IMR-90 (cell line): ENCODE measurements at regions not wholly inside any gene's neighbourhood (a gene's known extent, or its start where the extent isn't known, plus 50 kb on each side); places are given as distances from the start of the nearest gene placed in this dataset.

Source experiments
- ATAC-seq: fragments of 200-7000 bp; cut with Tn5 transposase; 2 replicates; pipeline ENCODE4 v1.9.1; 2020; ENCODE audit warnings: low read depth, mild to moderate bottlenecking, moderate library complexity
- BruUV-seq: library from RNA; stranded (reverse); fragments of 400-500 nt; replicated peaks from 2 replicates; lab custom pipeline; 2021; lab: Mats Ljungman, UMichigan
- CTCF ChIA-PET: fragments of 300-600 bp; formaldehyde crosslinking; extraction: SDS; loops from one replicate; lab custom pipeline; 2021; ENCODE audit warnings: antibody characterized with exemption; lab: Yijun Ruan, JAX
- POLR2A ChIA-PET: fragments of 300-600 bp; sonication (Branson Sonifier 250); formaldehyde crosslinking; loops from one replicate; lab custom pipeline; 2022; ENCODE audit warnings: antibody characterized with exemption; ENCODE audit not compliant: unreplicated experiment; lab: Charles Lee
- DNase-seq: peaks from one replicate; pipeline ENCODE4 v3.0.0; 2013
- H2AFZ ChIP-seq: replicated peaks from 2 replicates; pipeline ENCODE3; 2013; ENCODE audit warnings: low read length, mild to moderate bottlenecking; ENCODE audit not compliant: poor library complexity
- H2AK5ac ChIP-seq: 2 replicates; pipeline ENCODE4 v1.6.1; 2013; ENCODE audit warnings: low read depth, low read length, inconsistent platforms
- H2AK9ac ChIP-seq: replicated peaks from 2 replicates; pipeline ENCODE3; 2013; ENCODE audit warnings: mild to moderate bottlenecking, low read depth, low read length, moderate library complexity; ENCODE audit not compliant: poor library complexity
- H2BK120ac ChIP-seq: 2 replicates; pipeline ENCODE4 v1.6.1; 2013; ENCODE audit warnings: low read depth, low read length, inconsistent platforms
- H2BK15ac ChIP-seq: 3 replicates; pipeline ENCODE4 v1.6.1; 2013; ENCODE audit warnings: low read depth, low read length, inconsistent platforms
- H2BK20ac ChIP-seq: 2 replicates; pipeline ENCODE4 v1.6.1; 2013; ENCODE audit warnings: low read depth, mild to moderate bottlenecking, inconsistent platforms, low read length, moderate library complexity
- H2BK5ac ChIP-seq: 2 replicates; pipeline ENCODE4 v1.6.1; 2013; ENCODE audit warnings: mild to moderate bottlenecking, low read depth, low read length, inconsistent platforms; ENCODE audit not compliant: poor library complexity, severe bottlenecking
- H3K14ac ChIP-seq: replicated peaks from 2 replicates; pipeline ENCODE4 v1.6.1; 2013; ENCODE audit warnings: low read depth, low read length, inconsistent platforms
- H3K18ac ChIP-seq: 2 replicates; pipeline ENCODE4 v1.6.1; 2013; ENCODE audit warnings: low read depth, low read length, control low read depth
- H3K23ac ChIP-seq: 2 replicates; pipeline ENCODE4 v1.6.1; 2013; ENCODE audit warnings: low read depth, low read length, inconsistent platforms
- H3K27ac ChIP-seq: 2 replicates; pipeline ENCODE4 v1.5.1; 2013; ENCODE audit warnings: mild to moderate bottlenecking, control low read depth, low read length; ENCODE audit not compliant: insufficient read depth
- H3K27me3 ChIP-seq: 2 replicates; pipeline ENCODE4 v1.6.1; 2013; ENCODE audit warnings: low read length; ENCODE audit not compliant: control insufficient read depth, insufficient read depth
- H3K36me3 ChIP-seq: 2 replicates; pipeline ENCODE4 v1.6.1; 2013; ENCODE audit warnings: low read length, mixed read lengths; ENCODE audit not compliant: control insufficient read depth, insufficient read depth
- H3K4ac ChIP-seq: 2 replicates; pipeline ENCODE4 v1.6.1; 2013; ENCODE audit warnings: low read depth, low read length, inconsistent platforms
- H3K4me1 ChIP-seq: 2 replicates; pipeline ENCODE4 v1.6.1; 2013; ENCODE audit warnings: low read length, mixed read lengths; ENCODE audit not compliant: control insufficient read depth, insufficient read depth
- H3K4me2 ChIP-seq: 2 replicates; pipeline ENCODE4 v1.6.1; 2013; ENCODE audit warnings: low read depth, mild to moderate bottlenecking, control low read depth, low read length, moderate library complexity
- H3K4me3 ChIP-seq: 2 replicates; pipeline ENCODE4 v1.5.1; 2013; ENCODE audit warnings: low read depth, mild to moderate bottlenecking, control low read depth, low read length, moderate library complexity; ENCODE audit not compliant: insufficient read depth
- H3K56ac ChIP-seq: 2 replicates; pipeline ENCODE4 v1.6.1; 2013; ENCODE audit warnings: low read length, inconsistent platforms; ENCODE audit not compliant: insufficient read depth; ENCODE audit errors: extremely low read depth
- H3K79me1 ChIP-seq, 2 experiments: 2 replicates each; pipeline ENCODE4 v1.6.1; 2013; ENCODE audit warnings: low read length in 2 of 2, inconsistent platforms in 1 of 2, low read depth in 1 of 2
- H3K9ac ChIP-seq: 2 replicates; pipeline ENCODE4 v1.6.1; 2013; ENCODE audit warnings: low read depth, low read length, control low read depth
- H3K9me1 ChIP-seq: 2 replicates; pipeline ENCODE4 v1.6.1; 2013; ENCODE audit warnings: low read length, inconsistent platforms; ENCODE audit not compliant: insufficient read depth
- H3K9me3 ChIP-seq: 2 replicates; pipeline ENCODE4 v1.6.1; 2013; ENCODE audit warnings: low read length; ENCODE audit not compliant: control insufficient read depth, insufficient read depth
- H4K20me1 ChIP-seq: 2 replicates; pipeline ENCODE4 v1.6.1; 2013; ENCODE audit warnings: low read length, inconsistent platforms; ENCODE audit not compliant: insufficient read depth
- H4K5ac ChIP-seq: 2 replicates; pipeline ENCODE4 v1.6.1; 2013; ENCODE audit warnings: mild to moderate bottlenecking, low read depth, low read length, control low read depth
- H4K8ac ChIP-seq, 2 experiments: 2 replicates each; pipeline ENCODE4 v1.6.1; 2013; ENCODE audit warnings: low read depth in 2 of 2, low read length in 2 of 2, control low read depth in 1 of 2, inconsistent platforms in 1 of 2
- H4K91ac ChIP-seq: 2 replicates; pipeline ENCODE4 v1.6.1; 2013; ENCODE audit warnings: low read depth, low read length, inconsistent platforms; ENCODE audit not compliant: insufficient read depth
- MAFK ChIP-seq: IDR thresholded peaks from 2 replicates; pipeline ENCODE4 v1.6.1; 2012; ENCODE audit warnings: low read depth, low read length, improper control_type of control experiment
- WGBS, 2 experiments: methylation state at CpG; one replicate each; pipeline versions ENCODE4 v1.1.5 to v1.1.7; 2013; ENCODE audit warnings: missing lambda C conversion rate in 2 of 2; ENCODE audit not compliant: insufficient read length in 1 of 2; ENCODE audit errors: extremely low coverage in 2 of 2; 5-methylcytosine and 5-hydroxymethylcytosine counted together
- dilution Hi-C: fragments of 300-500 bp; cut with HindIII; formaldehyde crosslinking; loops from one replicate; pipeline ENCODE4 v1.14.3; 2018; ENCODE audit warnings: low sequenced_read_pairs; ENCODE audit not compliant: unreplicated experiment
- in situ Hi-C: fragments of 300-500 bp; cut with MboI; formaldehyde crosslinking; loops from 3 replicates; pipeline ENCODE4 v1.14.3; 2019; ENCODE audit warnings: low sequenced_read_pairs, inconsistent platforms, mixed read lengths
- intact Hi-C: fragments of 100-400 bp; cut with micrococcal nuclease; formaldehyde crosslinking; loops from 2 replicates; pipeline ENCODE4 v1.10.0; 2022
- TF ChIP-seq, protein P1 (sequence below): fragments of 150-350 bp; IDR thresholded peaks from 2 replicates; pipeline ENCODE4 v1.6.1; 2017; ENCODE audit warnings: mild to moderate bottlenecking, antibody characterized with exemption, low read length, low read depth

- dilution Hi-C loops, result no loop called here
Observed at GRCh38 chr19:30729451-30729850, 357.3 kb downstream of the ZNF536 start.

More at GRCh38 chr19:30729451-30729850, 357.3 kb downstream of the ZNF536 start:
- Histone ChIP-seq H3K36me3 (no peaks in the 10 kb centered on the region), H2AK5ac (no peak overlapping the region), H2BK5ac (no peak overlapping the region), H3K9ac (no peak overlapping the region), H3K4me2 (no peak overlapping the region), H2BK20ac (no peak overlapping the region), H2BK120ac (no peak overlapping the region), H3K79me1 (no peaks in the 10 kb centered on the region), H3K4ac (no peak overlapping the region), H3K27ac (no peak overlapping the region), H3K27me3 (no peaks in the 10 kb centered on the region), H3K18ac (no peak overlapping the region), H3K4me3 (no peak overlapping the region), H4K91ac (no peak overlapping the region), H3K9me1 (no peaks in the 10 kb centered on the region), H4K20me1 (no peaks in the 10 kb centered on the region), H4K8ac (no peak overlapping the region), H2AFZ (no peak overlapping the region), H2AK9ac (no peak overlapping the region), H3K4me1 (no peaks in the 10 kb centered on the region), H4K5ac (no peak overlapping the region), H3K14ac (no peak overlapping the region), H3K23ac (no peak overlapping the region), H3K9me3 (no peaks in the 10 kb centered on the region), H2BK15ac (no peak overlapping the region), H3K56ac (no peak overlapping the region)
- no peak for DNase-seq
- ChIA-PET CTCF (no interaction called here), POLR2A (no interaction called here)
- in situ Hi-C loops, result no loop called here
- ATAC-seq, result no peak
- WGBS, 2 experiments, result no CpG with 5 or more reads among the region's 6 CpGs
- TF ChIP-seq MAFK, result no peak
- TF ChIP-seq, protein P1, sequence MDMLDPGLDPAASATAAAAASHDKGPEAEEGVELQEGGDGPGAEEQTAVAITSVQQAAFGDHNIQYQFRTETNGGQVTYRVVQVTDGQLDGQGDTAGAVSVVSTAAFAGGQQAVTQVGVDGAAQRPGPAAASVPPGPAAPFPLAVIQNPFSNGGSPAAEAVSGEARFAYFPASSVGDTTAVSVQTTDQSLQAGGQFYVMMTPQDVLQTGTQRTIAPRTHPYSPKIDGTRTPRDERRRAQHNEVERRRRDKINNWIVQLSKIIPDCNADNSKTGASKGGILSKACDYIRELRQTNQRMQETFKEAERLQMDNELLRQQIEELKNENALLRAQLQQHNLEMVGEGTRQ, result no peak
- BruUV-seq, result no TSS peak
- intact Hi-C loops, result no loop called here
